Endothelial cell (in vitro differentiated cells): ENCODE measurements at regions not wholly inside any gene's neighbourhood (a gene's known extent, or its start where the extent isn't known, plus 50 kb on each side); places are given as distances from the start of the nearest gene placed in this dataset.

Source experiments
- DNase-seq: peaks from one replicate; pipeline ENCODE4 v3.0.0; 2021; ENCODE audit warnings: low spot score
- H3K27ac Mint-ChIP-seq: one replicate; pipeline ENCODE4 v1.8.0; 2021; ENCODE audit warnings: mixed read lengths, inconsistent platforms; ENCODE audit not compliant: unreplicated experiment
- H3K27me3 Mint-ChIP-seq: one replicate; pipeline ENCODE4 v1.8.0; 2021; ENCODE audit warnings: mild to moderate bottlenecking, moderate library complexity, mixed read lengths, inconsistent platforms; ENCODE audit not compliant: unreplicated experiment
- H3K36me3 Mint-ChIP-seq: one replicate; pipeline ENCODE4 v1.8.0; 2021; ENCODE audit warnings: mild to moderate bottlenecking, low read depth, mixed read lengths, inconsistent platforms; ENCODE audit not compliant: unreplicated experiment
- H3K4me1 Mint-ChIP-seq: one replicate; pipeline ENCODE4 v1.8.0; 2021; ENCODE audit warnings: mild to moderate bottlenecking, mixed read lengths, inconsistent platforms; ENCODE audit not compliant: unreplicated experiment
- H3K4me3 Mint-ChIP-seq: one replicate; pipeline ENCODE4 v1.8.0; 2021; ENCODE audit warnings: mild to moderate bottlenecking, mixed read lengths, inconsistent platforms; ENCODE audit not compliant: unreplicated experiment
- H3K9me3 Mint-ChIP-seq: one replicate; pipeline ENCODE4 v1.8.0; 2021; ENCODE audit warnings: mixed read lengths, inconsistent platforms; ENCODE audit not compliant: unreplicated experiment
- CTCF ChIP-seq: fragments of 200-600 bp; sonication (generic); IDR thresholded peaks from one replicate; pipeline ENCODE4 v1.5.0; 2021; ENCODE audit warnings: antibody characterized with exemption; ENCODE audit not compliant: unreplicated experiment

DNA sequence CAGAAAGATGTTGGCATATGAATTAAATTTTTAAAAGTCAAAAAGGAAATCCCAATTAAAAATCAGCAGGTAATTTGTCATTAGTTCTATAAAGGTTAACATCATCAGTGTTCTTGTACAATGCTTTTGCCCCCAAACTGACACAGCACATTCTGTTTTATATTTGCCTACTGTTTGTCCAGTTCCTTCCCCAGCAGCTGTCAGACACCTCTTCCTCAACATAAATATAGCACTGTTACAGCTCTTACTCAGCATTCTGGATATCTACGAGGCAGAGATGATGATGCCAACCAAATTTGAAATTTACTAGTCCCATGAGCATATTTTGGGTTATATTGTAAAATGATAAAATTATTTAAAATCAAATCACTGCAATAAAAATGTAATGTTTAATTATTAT, 124.6 kb downstream of the SINHCAF start:
- Mint-ChIP-seq H3K27ac (no peak overlapping the region), H3K36me3 (no peaks in the 10 kb centered on the region), H3K4me1 (peaks cover 6% of the 10 kb centered on the region), H3K9me3 (no peaks in the 10 kb centered on the region), H3K27me3 (no peaks in the 10 kb centered on the region), H3K4me3 (no peak overlapping the region)
- DNase-seq: no peak
- no peak for TF ChIP-seq CTCF

- TF ChIP-seq CTCF: no peak
- Mint-ChIP-seq H3K4me1 (peaks cover 6% of the 10 kb centered on the region), H3K27me3 (no peaks in the 10 kb centered on the region), H3K27ac (no peak overlapping the region), H3K36me3 (no peaks in the 10 kb centered on the region), H3K4me3 (no peak overlapping the region), H3K9me3 (no peaks in the 10 kb centered on the region)
- DNase-seq: no peak
These were observed 122.7 kb downstream of the SINHCAF start for GRCh38 chr12:31203261-31203660.

- H3K27ac Mint-ChIP-seq: peak overlapping the region; percentile 72
- TF ChIP-seq CTCF: no peak
- no peak for DNase-seq
- no peaks in the 10 kb centered on the region for H3K36me3 Mint-ChIP-seq
- peaks cover 6% of the 10 kb centered on the region for H3K4me1 Mint-ChIP-seq
- H3K27me3 Mint-ChIP-seq: no peaks in the 10 kb centered on the region
- no peak overlapping the region for H3K4me3 Mint-ChIP-seq
- H3K9me3 Mint-ChIP-seq: no peaks in the 10 kb centered on the region
These were observed 120.9 kb downstream of the SINHCAF start for GRCh38 chr12:31205054-31205453.

DNA sequence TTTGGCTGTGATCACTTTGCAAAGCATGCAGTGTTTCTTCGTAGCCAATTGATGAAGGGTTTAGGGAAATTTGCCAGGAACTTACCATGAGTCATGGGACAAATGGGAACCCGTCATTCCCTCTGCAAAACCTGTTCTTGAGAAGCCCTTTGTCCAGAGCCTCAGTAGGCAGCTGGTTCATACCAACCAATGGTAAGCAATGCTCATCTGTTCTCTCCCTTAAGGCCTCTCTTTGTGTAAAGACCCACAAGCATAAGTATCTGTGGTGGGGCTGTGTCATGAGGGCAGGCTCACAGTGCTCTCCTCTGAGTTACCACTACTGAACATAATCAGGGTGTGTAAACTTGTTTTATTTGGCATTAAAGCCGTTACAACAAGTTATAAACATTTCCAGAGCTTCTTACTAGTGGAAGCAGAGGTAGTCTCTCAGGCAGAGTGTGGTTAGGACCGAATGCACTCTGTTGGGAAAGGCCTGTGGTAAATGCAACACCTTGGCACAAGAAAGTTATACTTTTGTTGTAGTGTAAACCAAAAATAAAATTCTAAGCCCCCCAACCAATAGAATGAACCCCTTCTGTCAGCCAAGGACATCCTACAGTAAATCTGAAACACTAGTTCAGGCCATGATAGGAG, 119.8 kb downstream of the SINHCAF start:
- H3K4me3 Mint-ChIP-seq: no peak overlapping the region
- DNase-seq: no peak
- no peaks in the 10 kb centered on the region for H3K27me3 Mint-ChIP-seq
- no peaks in the 10 kb centered on the region for H3K36me3 Mint-ChIP-seq
- no peak for TF ChIP-seq CTCF
- peaks cover 6% of the 10 kb centered on the region for H3K4me1 Mint-ChIP-seq
- no peaks in the 10 kb centered on the region for H3K9me3 Mint-ChIP-seq
- no peak overlapping the region for H3K27ac Mint-ChIP-seq

GRCh38 chr12:31207799-31208465, 118.0 kb downstream of the SINHCAF start:
- no peaks in the 10 kb centered on the region for H3K27me3 Mint-ChIP-seq
- H3K4me3 Mint-ChIP-seq: no peak overlapping the region
- TF ChIP-seq CTCF: no peak
- no peaks in the 10 kb centered on the region for H3K9me3 Mint-ChIP-seq
- no peak overlapping the region for H3K27ac Mint-ChIP-seq
- peaks cover 6% of the 10 kb centered on the region for H3K4me1 Mint-ChIP-seq
- DNase-seq: no peak
- no peaks in the 10 kb centered on the region for H3K36me3 Mint-ChIP-seq
